DND-41 (cell line): ENCODE measurements at regions not wholly inside any gene's neighbourhood (a gene's known extent, or its start where the extent isn't known, plus 50 kb on each side); places are given as distances from the start of the nearest gene placed in this dataset.

Experiments
- ATAC-seq: fragments of 200-7000 bp; cut with Tn5 transposase; 3 replicates; pipeline ENCODE4 v1.9.1; 2021; ENCODE audit warnings: low read depth; ENCODE audit not compliant: insufficient read depth
- DNase-seq: peaks from one replicate; pipeline ENCODE4 v3.0.0-alpha.2; 2020
- H2AFZ ChIP-seq: 2 replicates; pipeline ENCODE4 v1.6.0; 2012; ENCODE audit warnings: low read depth, low read length
- H3K27ac ChIP-seq: 2 replicates; pipeline ENCODE4 v1.5.1; 2012; ENCODE audit warnings: low read length, inconsistent platforms
- H3K27me3 ChIP-seq: fragments of 200-600 bp; sonication (generic); 2 replicates; pipeline ENCODE4 v1.6.0; 2012; ENCODE audit warnings: low read length, mild to moderate bottlenecking, inconsistent platforms; ENCODE audit not compliant: insufficient read depth, poor library complexity
- H3K36me3 ChIP-seq: 2 replicates; pipeline ENCODE4 v1.5.1; 2012; ENCODE audit warnings: low read length, inconsistent platforms; ENCODE audit not compliant: insufficient read depth
- H3K4me1 ChIP-seq: 2 replicates; pipeline ENCODE4 v1.5.1; 2012; ENCODE audit warnings: mild to moderate bottlenecking, low read length; ENCODE audit not compliant: insufficient read depth
- H3K4me2 ChIP-seq: 2 replicates; pipeline ENCODE4 v1.6.0; 2012; ENCODE audit warnings: mild to moderate bottlenecking, moderate library complexity, low read length, inconsistent platforms; ENCODE audit not compliant: insufficient read depth
- H3K4me3 ChIP-seq, 2 experiments: fragments of 200-600 bp in 1 of 2; shearing (Covaris generic) in 1 of 2; 2 replicates each; pipeline ENCODE4 v1.5.1; 2012 to 2016; ENCODE audit warnings: inconsistent platforms in 2 of 2, low read length in 2 of 2, mild to moderate bottlenecking in 2 of 2, low read depth in 1 of 2, moderate library complexity in 1 of 2
- H3K79me2 ChIP-seq: 2 replicates; pipeline ENCODE4 v1.6.0; 2012; ENCODE audit warnings: low read length, inconsistent platforms; ENCODE audit not compliant: insufficient read depth
- H3K9ac ChIP-seq: 2 replicates; pipeline ENCODE4 v1.6.0; 2012; ENCODE audit warnings: low read depth, mild to moderate bottlenecking, inconsistent platforms, low read length, moderate library complexity
- H3K9me3 ChIP-seq: 2 replicates; pipeline ENCODE4 v1.5.1; 2012; ENCODE audit warnings: low read length, moderate library complexity, mild to moderate bottlenecking, inconsistent platforms; ENCODE audit not compliant: insufficient read depth, severe bottlenecking
- H4K20me1 ChIP-seq: 2 replicates; pipeline ENCODE4 v1.6.0; 2012; ENCODE audit warnings: low read length; ENCODE audit not compliant: insufficient read depth
- CTCF ChIP-seq: IDR thresholded peaks from 2 replicates; pipeline ENCODE4 v1.5.1; 2012; ENCODE audit warnings: borderline replicate concordance, low read length, moderate library complexity, mild to moderate bottlenecking; ENCODE audit not compliant: poor library complexity, severe bottlenecking; ENCODE audit errors: extremely low read depth
- EZH2 ChIP-seq: IDR thresholded peaks from 3 replicates; pipeline ENCODE4 v1.6.1; 2012; ENCODE audit warnings: borderline replicate concordance, low read depth, mild to moderate bottlenecking, moderate library complexity, low read length, inconsistent platforms; ENCODE audit not compliant: severe bottlenecking

- no peaks in the 10 kb centered on the region for H3K4me1 ChIP-seq
- no peaks in the 10 kb centered on the region for H3K79me2 ChIP-seq
- H3K36me3 ChIP-seq: no peaks in the 10 kb centered on the region
- H3K4me2 ChIP-seq: no peak overlapping the region
- no peak overlapping the region for H3K9ac ChIP-seq
- no peak for TF ChIP-seq CTCF
- TF ChIP-seq EZH2: no peak
- DNase-seq: no peak
- no peak overlapping the region for H3K4me3 ChIP-seq
- no peak overlapping the region for H3K27ac ChIP-seq
- peaks cover 5% of the 10 kb centered on the region for H3K27me3 ChIP-seq
- ATAC-seq: no peak
- no peak overlapping the region for H2AFZ ChIP-seq
- no peaks in the 10 kb centered on the region for H3K9me3 ChIP-seq
- no peaks in the 10 kb centered on the region for H4K20me1 ChIP-seq
These were observed 266.1 kb upstream of the TMTC4 start for GRCh38 chr13:100940658-100941057.

- DNase-seq: no peak
These were observed 259.2 kb upstream of the TMTC4 start for GRCh38 chr13:100933841-100934240.

GRCh38 chr13:100922599-100922998 is 248.0 kb upstream of the TMTC4 start:
- Histone ChIP-seq H3K4me2 (no peak overlapping the region), H3K79me2 (no peaks in the 10 kb centered on the region), H3K9me3 (no peaks in the 10 kb centered on the region), H4K20me1 (no peaks in the 10 kb centered on the region), H3K4me3 (no peak overlapping the region), H3K36me3 (no peaks in the 10 kb centered on the region), H3K4me1 (no peaks in the 10 kb centered on the region), H3K27ac (no peak overlapping the region), H3K9ac (no peak overlapping the region), H3K27me3 (no peaks in the 10 kb centered on the region), H2AFZ (no peak overlapping the region)
- DNase-seq: no peak
- TF ChIP-seq CTCF (no peak), EZH2 (no peak)
- no peak for ATAC-seq

More at GRCh38 chr13:100933841-100934240, 259.2 kb upstream of the TMTC4 start:
- H4K20me1 ChIP-seq: no peaks in the 10 kb centered on the region
- H3K4me1 ChIP-seq: no peaks in the 10 kb centered on the region
- H3K4me2 ChIP-seq: no peak overlapping the region
- H3K27ac ChIP-seq: no peak overlapping the region
- no peak overlapping the region for H2AFZ ChIP-seq
- no peaks in the 10 kb centered on the region for H3K36me3 ChIP-seq
- no peak overlapping the region for H3K9ac ChIP-seq
- H3K9me3 ChIP-seq: no peaks in the 10 kb centered on the region
- no peak overlapping the region for H3K4me3 ChIP-seq
- TF ChIP-seq EZH2: no peak
- TF ChIP-seq CTCF: no peak
- no peak for ATAC-seq
- peaks cover 4% of the 10 kb centered on the region for H3K27me3 ChIP-seq
- H3K79me2 ChIP-seq: no peaks in the 10 kb centered on the region

GRCh38 chr13:100921139-100921538 is 246.5 kb upstream of the TMTC4 start:
- no peak overlapping the region for H3K27ac ChIP-seq
- H3K4me1 ChIP-seq: no peaks in the 10 kb centered on the region
- peaks cover 6% of the 10 kb centered on the region for H3K27me3 ChIP-seq
- DNase-seq (no peak), ATAC-seq (no peak)
- no peaks in the 10 kb centered on the region for H3K9me3 ChIP-seq
- no peaks in the 10 kb centered on the region for H3K79me2 ChIP-seq
- no peak overlapping the region for H3K4me3 ChIP-seq
- H3K36me3 ChIP-seq: no peaks in the 10 kb centered on the region
- H3K4me2 ChIP-seq: no peak overlapping the region
- TF ChIP-seq CTCF (no peak), EZH2 (no peak)
- no peak overlapping the region for H2AFZ ChIP-seq
- no peaks in the 10 kb centered on the region for H4K20me1 ChIP-seq
- H3K9ac ChIP-seq: no peak overlapping the region
